Osteoblast (primary cell): ENCODE measurements at regions not wholly inside any gene's neighbourhood (a gene's known extent, or its start where the extent isn't known, plus 50 kb on each side); places are given as distances from the start of the nearest gene placed in this dataset.

Experiments
- DNase-seq: peaks from one replicate; pipeline ENCODE4 v3.0.0; 2011; ENCODE audit warnings: low spot score, mixed read lengths; ENCODE audit not compliant: insufficient read length; ENCODE audit errors: missing footprints
- H2AFZ ChIP-seq: 2 replicates; pipeline ENCODE4 v1.6.0; 2011; ENCODE audit warnings: mild to moderate bottlenecking, low read length
- H3K27ac ChIP-seq: 2 replicates; pipeline ENCODE4 v1.5.1; 2011; ENCODE audit warnings: mild to moderate bottlenecking, low read depth, low read length, moderate library complexity
- H3K27me3 ChIP-seq: 2 replicates; pipeline ENCODE4 v1.6.0; 2012; ENCODE audit warnings: mild to moderate bottlenecking, control low read depth, inconsistent platforms, low read length, moderate library complexity; ENCODE audit not compliant: insufficient read depth
- H3K36me3 ChIP-seq: 2 replicates; pipeline ENCODE4 v1.5.1; 2011; ENCODE audit warnings: mild to moderate bottlenecking, low read length, control low read depth, moderate library complexity; ENCODE audit not compliant: insufficient read depth
- H3K4me1 ChIP-seq: 2 replicates; pipeline ENCODE4 v1.5.1; 2011; ENCODE audit warnings: mild to moderate bottlenecking, low read length, control low read depth, moderate library complexity; ENCODE audit not compliant: insufficient read depth
- H3K4me2 ChIP-seq: 2 replicates; pipeline ENCODE4 v1.6.0; 2011; ENCODE audit warnings: mild to moderate bottlenecking, low read length; ENCODE audit not compliant: insufficient read depth
- H3K4me3 ChIP-seq: fragments of 200-600 bp; sonication (generic); 3 replicates; pipeline ENCODE4 v1.5.1; 2012; ENCODE audit warnings: mild to moderate bottlenecking, low read length, inconsistent platforms; ENCODE audit not compliant: insufficient read depth
- H3K79me2 ChIP-seq: 2 replicates; pipeline ENCODE4 v1.6.0; 2012; ENCODE audit warnings: mild to moderate bottlenecking, low read length, control low read depth, inconsistent platforms; ENCODE audit not compliant: insufficient read depth
- H3K9me3 ChIP-seq: 2 replicates; pipeline ENCODE4 v1.5.1; 2011; ENCODE audit warnings: low read depth, low read length, control low read depth
- H4K20me1 ChIP-seq: 2 replicates; pipeline ENCODE4 v1.6.0; 2012; ENCODE audit warnings: mild to moderate bottlenecking, low read length, control low read depth; ENCODE audit not compliant: insufficient read depth
- CTCF ChIP-seq: IDR thresholded peaks from 2 replicates; pipeline ENCODE4 v1.5.1; 2011; ENCODE audit warnings: mild to moderate bottlenecking, low read depth, low read length, moderate library complexity; ENCODE audit errors: extremely low read depth

DNA sequence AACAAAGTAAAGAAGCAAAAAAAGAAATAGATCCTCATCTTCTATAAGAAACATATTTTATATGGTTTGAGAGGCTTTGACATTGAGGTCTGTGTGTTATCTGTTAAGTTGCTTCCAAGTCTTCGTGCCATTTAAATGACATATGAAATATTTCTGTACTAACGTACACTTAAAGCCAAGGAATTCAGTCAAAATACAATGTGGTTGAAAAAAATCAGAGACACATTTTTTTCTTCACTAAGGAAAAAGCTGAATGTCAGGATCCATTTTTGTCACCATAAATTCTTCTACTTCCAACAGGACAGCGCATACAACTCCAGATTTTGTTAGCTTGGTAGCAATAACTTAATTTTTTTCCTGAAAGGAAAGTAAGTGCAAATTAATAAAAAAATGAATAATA lies 168.5 kb downstream of the FAT4 start:
- Histone ChIP-seq H3K4me1 (no peaks in the 10 kb centered on the region), H4K20me1 (no peaks in the 10 kb centered on the region), H3K36me3 (peaks cover 3% of the 10 kb centered on the region), H3K9me3 (no peaks in the 10 kb centered on the region), H3K27me3 (no peaks in the 10 kb centered on the region), H3K4me3 (no peak overlapping the region), H3K79me2 (no peaks in the 10 kb centered on the region), H3K27ac (no peak overlapping the region), H3K4me2 (no peak overlapping the region), H2AFZ (no peak overlapping the region)
- no peak for TF ChIP-seq CTCF
- no peak for DNase-seq

- Histone ChIP-seq H2AFZ (no peak overlapping the region), H3K4me3 (no peak overlapping the region), H3K79me2 (no peaks in the 10 kb centered on the region), H3K4me2 (no peak overlapping the region), H3K9me3 (no peaks in the 10 kb centered on the region), H4K20me1 (no peaks in the 10 kb centered on the region), H3K27ac (no peak overlapping the region), H3K4me1 (no peaks in the 10 kb centered on the region), H3K36me3 (peaks cover 3% of the 10 kb centered on the region), H3K27me3 (no peaks in the 10 kb centered on the region)
- no peak for TF ChIP-seq CTCF
- no peak for DNase-seq
These were observed 170.2 kb downstream of the FAT4 start for GRCh38 chr4:125484912-125485311.

DNA sequence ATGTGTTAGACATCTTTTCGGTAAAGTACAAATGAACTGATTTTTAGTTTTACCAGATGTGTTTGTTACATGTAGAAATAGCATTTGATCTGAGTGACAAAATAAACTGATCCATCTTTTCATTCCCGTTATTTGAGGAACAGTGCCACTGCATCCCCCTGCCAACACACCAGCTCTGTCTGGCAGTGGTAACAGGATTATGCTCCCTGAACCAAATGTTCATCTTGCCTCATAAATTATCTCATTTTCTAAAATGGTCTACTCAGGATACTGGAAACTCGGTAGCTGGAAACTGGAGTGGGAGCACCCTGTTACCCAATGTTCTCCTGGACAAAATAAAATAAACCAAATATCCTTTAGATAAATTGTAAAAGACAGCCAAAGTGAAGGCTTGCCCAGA lies 171.6 kb downstream of the FAT4 start:
- no peak overlapping the region for H3K4me2 ChIP-seq
- no peak for TF ChIP-seq CTCF
- peaks cover 8% of the 10 kb centered on the region for H3K36me3 ChIP-seq
- no peak overlapping the region for H2AFZ ChIP-seq
- no peaks in the 10 kb centered on the region for H3K27me3 ChIP-seq
- no peak for DNase-seq
- H3K9me3 ChIP-seq, result no peaks in the 10 kb centered on the region
- H3K4me1 ChIP-seq, result no peaks in the 10 kb centered on the region
- no peak overlapping the region for H3K4me3 ChIP-seq
- no peak overlapping the region for H3K27ac ChIP-seq
- H4K20me1 ChIP-seq, result no peaks in the 10 kb centered on the region
- H3K79me2 ChIP-seq, result no peaks in the 10 kb centered on the region

- no peak overlapping the region for H2AFZ ChIP-seq
- H3K27me3 ChIP-seq, result no peaks in the 10 kb centered on the region
- no peak for TF ChIP-seq CTCF
- no peak for DNase-seq
- H3K4me2 ChIP-seq, result no peak overlapping the region
- no peaks in the 10 kb centered on the region for H3K79me2 ChIP-seq
- H3K4me1 ChIP-seq, result no peaks in the 10 kb centered on the region
- H3K9me3 ChIP-seq, result no peaks in the 10 kb centered on the region
- H3K36me3 ChIP-seq, result peaks cover 5% of the 10 kb centered on the region
- no peaks in the 10 kb centered on the region for H4K20me1 ChIP-seq
- H3K27ac ChIP-seq, result no peak overlapping the region
- H3K4me3 ChIP-seq, result no peak overlapping the region
These were observed 175.4 kb downstream of the FAT4 start for GRCh38 chr4:125489952-125490690.
